ENCODE measurements at regions not wholly inside any gene's neighbourhood (a gene's known extent, or its start where the extent isn't known, plus 50 kb on each side); places are given as distances from the start of the nearest gene placed in this dataset.

DNA sequence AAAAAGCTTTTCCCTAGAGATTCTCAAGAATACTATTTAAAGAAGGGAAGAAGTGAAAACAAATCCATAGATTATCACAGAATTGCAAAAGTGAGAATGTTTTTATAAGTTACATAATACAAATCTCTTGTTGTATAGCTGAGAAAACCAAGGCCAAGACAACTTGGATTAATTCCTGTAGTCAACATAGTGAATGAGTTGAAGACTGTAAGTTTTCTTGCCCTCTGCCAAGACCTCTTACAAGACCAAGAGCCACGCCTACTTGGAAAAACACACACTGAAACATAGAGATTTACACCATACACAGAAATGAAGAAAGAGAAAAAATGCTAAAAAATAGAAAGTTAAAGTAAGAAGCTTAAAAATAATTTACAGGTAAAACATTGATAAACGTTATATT is 2024.0 kb downstream of the PCDH7 start:
- H3K36me3 Mint-ChIP-seq (ENCODE audit: insufficient read depth, unreplicated experiment) = no peaks in the 10 kb centered on the region
- no peaks in the 10 kb centered on the region for H3K27me3 Mint-ChIP-seq (ENCODE audit: unreplicated experiment)
- H3K4me3 Mint-ChIP-seq (ENCODE audit: low read depth, unreplicated experiment) = no peak overlapping the region
- TF ChIP-seq, protein P1, sequence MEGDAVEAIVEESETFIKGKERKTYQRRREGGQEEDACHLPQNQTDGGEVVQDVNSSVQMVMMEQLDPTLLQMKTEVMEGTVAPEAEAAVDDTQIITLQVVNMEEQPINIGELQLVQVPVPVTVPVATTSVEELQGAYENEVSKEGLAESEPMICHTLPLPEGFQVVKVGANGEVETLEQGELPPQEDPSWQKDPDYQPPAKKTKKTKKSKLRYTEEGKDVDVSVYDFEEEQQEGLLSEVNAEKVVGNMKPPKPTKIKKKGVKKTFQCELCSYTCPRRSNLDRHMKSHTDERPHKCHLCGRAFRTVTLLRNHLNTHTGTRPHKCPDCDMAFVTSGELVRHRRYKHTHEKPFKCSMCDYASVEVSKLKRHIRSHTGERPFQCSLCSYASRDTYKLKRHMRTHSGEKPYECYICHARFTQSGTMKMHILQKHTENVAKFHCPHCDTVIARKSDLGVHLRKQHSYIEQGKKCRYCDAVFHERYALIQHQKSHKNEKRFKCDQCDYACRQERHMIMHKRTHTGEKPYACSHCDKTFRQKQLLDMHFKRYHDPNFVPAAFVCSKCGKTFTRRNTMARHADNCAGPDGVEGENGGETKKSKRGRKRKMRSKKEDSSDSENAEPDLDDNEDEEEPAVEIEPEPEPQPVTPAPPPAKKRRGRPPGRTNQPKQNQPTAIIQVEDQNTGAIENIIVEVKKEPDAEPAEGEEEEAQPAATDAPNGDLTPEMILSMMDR (IDR thresholded peaks at IDR 0.05; ENCODE audit: unreplicated experiment) = no peak
- CTCF ChIA-PET = no interaction called here
- no peak overlapping the region for H3K27ac Mint-ChIP-seq (ENCODE audit: unreplicated experiment)
- no TSS peak for BruUV-seq (replicated peaks)
- H3K4me1 Mint-ChIP-seq (ENCODE audit: low read depth, unreplicated experiment) = no peaks in the 10 kb centered on the region
- intact Hi-C loops (cut with micrococcal nuclease; ENCODE audit: unreplicated experiment) = no loop called here
- H3K9me3 Mint-ChIP-seq (ENCODE audit: low read depth, unreplicated experiment) = peaks cover 6% of the 10 kb centered on the region
- no peak for DNase-seq

DNA sequence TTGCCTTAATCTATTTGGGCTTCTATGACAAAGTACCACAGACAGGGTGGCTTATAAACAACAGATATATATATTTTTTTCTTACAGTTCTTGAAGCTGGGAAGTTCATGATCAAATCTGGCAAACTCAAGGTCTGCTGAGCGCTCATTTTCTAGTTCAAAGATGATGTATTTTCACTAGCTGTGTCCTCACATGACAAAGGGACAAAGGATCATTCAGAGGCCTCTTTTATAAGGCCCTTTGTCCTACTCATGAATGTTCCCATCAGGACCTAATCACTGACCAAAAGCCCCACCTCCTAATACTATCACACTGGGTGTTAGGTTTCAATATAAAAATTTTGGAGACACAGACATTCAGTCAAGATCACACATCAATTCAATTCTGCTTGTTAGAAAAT is 2025.2 kb downstream of the PCDH7 start:
- Mint-ChIP-seq H3K27ac (ENCODE audit: unreplicated experiment) (no peak overlapping the region), H3K9me3 (ENCODE audit: low read depth, unreplicated experiment) (peaks cover 6% of the 10 kb centered on the region), H3K4me3 (ENCODE audit: low read depth, unreplicated experiment) (no peak overlapping the region), H3K27me3 (ENCODE audit: unreplicated experiment) (no peaks in the 10 kb centered on the region), H3K36me3 (ENCODE audit: insufficient read depth, unreplicated experiment) (no peaks in the 10 kb centered on the region), H3K4me1 (ENCODE audit: low read depth, unreplicated experiment) (no peaks in the 10 kb centered on the region)
- CTCF ChIA-PET = no interaction called here
- TF ChIP-seq, protein P1 (IDR thresholded peaks at IDR 0.05; ENCODE audit: unreplicated experiment) = no peak
- no peak for DNase-seq
- no TSS peak for BruUV-seq (replicated peaks)
- intact Hi-C loops (cut with micrococcal nuclease; ENCODE audit: unreplicated experiment) = no loop called here

DNA sequence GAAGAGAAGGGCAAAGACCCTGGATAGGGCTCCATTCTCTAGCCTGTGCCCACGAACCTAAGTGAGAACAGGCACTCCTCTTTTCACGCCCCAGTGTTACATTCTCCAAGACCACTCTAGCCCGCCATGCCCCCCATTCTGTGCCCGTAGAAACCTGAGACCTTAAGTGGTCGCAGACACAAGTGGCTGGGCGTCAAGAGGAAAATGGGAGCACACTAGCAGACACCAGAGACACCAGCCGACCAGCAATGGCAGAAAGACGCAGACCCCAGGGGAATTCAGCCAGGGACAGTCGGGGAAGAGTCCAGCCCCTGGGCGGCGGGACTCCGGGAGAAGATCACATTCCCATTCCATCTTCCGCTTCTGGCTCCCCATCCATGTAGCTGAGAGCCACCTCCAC is 2027.9 kb downstream of the PCDH7 start:
- no TSS peak for BruUV-seq (replicated peaks)
- intact Hi-C loops (cut with micrococcal nuclease; ENCODE audit: unreplicated experiment) = no loop called here
- H3K36me3 Mint-ChIP-seq (ENCODE audit: insufficient read depth, unreplicated experiment) = no peaks in the 10 kb centered on the region
- H3K27ac Mint-ChIP-seq (ENCODE audit: unreplicated experiment) = no peak overlapping the region
- TF ChIP-seq, protein P1 (IDR thresholded peaks at IDR 0.05; ENCODE audit: unreplicated experiment) = no peak
- CTCF ChIA-PET = no interaction called here
- no peaks in the 10 kb centered on the region for H3K27me3 Mint-ChIP-seq (ENCODE audit: unreplicated experiment)
- no peak overlapping the region for H3K4me3 Mint-ChIP-seq (ENCODE audit: low read depth, unreplicated experiment)
- H3K9me3 Mint-ChIP-seq (ENCODE audit: low read depth, unreplicated experiment) = peaks cover 2% of the 10 kb centered on the region
- no peak for DNase-seq
- H3K4me1 Mint-ChIP-seq (ENCODE audit: low read depth, unreplicated experiment) = no peaks in the 10 kb centered on the region

DNA sequence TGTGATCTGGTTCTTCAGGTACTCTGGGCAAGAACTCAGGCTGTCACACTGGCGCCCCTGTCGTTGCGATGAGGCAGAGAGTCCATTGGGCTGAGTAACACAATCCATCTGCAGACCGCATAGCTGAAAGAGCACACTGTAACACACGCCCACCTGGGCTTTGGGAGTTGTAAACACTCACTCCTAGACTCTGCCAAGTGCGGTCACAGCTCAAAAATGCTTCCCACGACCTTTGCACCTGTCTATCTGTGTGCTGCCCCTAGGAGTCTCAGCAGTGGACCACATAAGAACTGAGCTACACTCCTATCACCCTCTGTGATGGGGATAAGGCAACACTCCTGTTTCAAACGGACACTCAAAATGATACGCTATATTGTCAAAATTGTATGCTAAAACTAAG is 2028.3 kb downstream of the PCDH7 start:
- CTCF ChIA-PET = no interaction called here
- intact Hi-C loops (cut with micrococcal nuclease; ENCODE audit: unreplicated experiment) = no loop called here
- TF ChIP-seq, protein P1 (IDR thresholded peaks at IDR 0.05; ENCODE audit: unreplicated experiment) = no peak
- no peak for DNase-seq
- H3K27ac Mint-ChIP-seq (ENCODE audit: unreplicated experiment) = no peak overlapping the region
- H3K4me3 Mint-ChIP-seq (ENCODE audit: low read depth, unreplicated experiment) = no peak overlapping the region
- H3K4me1 Mint-ChIP-seq (ENCODE audit: low read depth, unreplicated experiment) = no peaks in the 10 kb centered on the region
- H3K9me3 Mint-ChIP-seq (ENCODE audit: low read depth, unreplicated experiment) = peaks cover 2% of the 10 kb centered on the region
- no TSS peak for BruUV-seq (replicated peaks)
- H3K27me3 Mint-ChIP-seq (ENCODE audit: unreplicated experiment) = no peaks in the 10 kb centered on the region
- no peaks in the 10 kb centered on the region for H3K36me3 Mint-ChIP-seq (ENCODE audit: insufficient read depth, unreplicated experiment)

DNA sequence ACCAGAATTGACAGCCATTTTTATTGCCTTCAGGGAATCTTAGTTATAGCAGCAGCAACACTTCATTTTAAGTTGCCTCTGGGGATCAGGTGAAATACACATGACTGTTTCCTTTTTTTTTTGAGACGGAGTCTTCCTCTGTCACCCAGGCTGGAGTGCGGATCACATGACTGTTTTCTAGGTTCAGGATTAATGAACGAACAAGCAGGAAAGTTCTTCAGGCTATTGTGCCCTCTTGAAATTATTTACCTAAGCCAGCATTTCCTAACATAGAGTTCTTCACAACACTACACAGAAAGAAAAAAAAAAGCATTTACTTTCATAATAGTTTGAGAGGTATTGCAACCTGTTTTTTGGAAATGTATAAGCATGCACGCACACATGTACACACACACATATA is 2032.8 kb downstream of the PCDH7 start:
- TF ChIP-seq, protein P1 (IDR thresholded peaks at IDR 0.05; ENCODE audit: unreplicated experiment) = no peak
- H3K4me3 Mint-ChIP-seq (ENCODE audit: low read depth, unreplicated experiment) = no peak overlapping the region
- peaks cover 5% of the 10 kb centered on the region for H3K9me3 Mint-ChIP-seq (ENCODE audit: low read depth, unreplicated experiment)
- DNase-seq = no peak
- CTCF ChIA-PET = no interaction called here
- no peaks in the 10 kb centered on the region for H3K36me3 Mint-ChIP-seq (ENCODE audit: insufficient read depth, unreplicated experiment)
- intact Hi-C loops (cut with micrococcal nuclease; ENCODE audit: unreplicated experiment) = no loop called here
- H3K4me1 Mint-ChIP-seq (ENCODE audit: low read depth, unreplicated experiment) = no peaks in the 10 kb centered on the region
- BruUV-seq (replicated peaks) = no TSS peak
- no peak overlapping the region for H3K27ac Mint-ChIP-seq (ENCODE audit: unreplicated experiment)
- H3K27me3 Mint-ChIP-seq (ENCODE audit: unreplicated experiment) = no peaks in the 10 kb centered on the region

Data from Calu3 (cell line).